ENCODE measurements at regions not wholly inside any gene's neighbourhood (a gene's known extent, or its start where the extent isn't known, plus 50 kb on each side); places are given as distances from the start of the nearest gene placed in this dataset.

- CTCF ChIA-PET = interaction anchor here (1.0 kb wide), 1 partner anchor 59 kb away, joined by 3 read pairs; no protein-coding TSS in a partner anchor
- POLR2A ChIA-PET = no interaction called here
- intact Hi-C loops (cut with micrococcal nuclease) = no loop called here
Measured at GRCh38 chr15:66848116-66848515, 146.1 kb downstream of the SMAD6 start.

More at GRCh38 chr15:66848116-66848515, 146.1 kb downstream of the SMAD6 start:
- no peak overlapping the region for H3K9ac ChIP-seq (ENCODE audit: low read length)
- peaks cover 21 to 22% of the 10 kb centered on the region in 2 experiments for H3K4me1 ChIP-seq (ENCODE audit: control insufficient read depth in 1 of 2, insufficient read depth in 2 of 2, low read length in 2 of 2)
- no peak overlapping the region for H3K4me2 ChIP-seq (ENCODE audit: low read length)
- H3K4me3 ChIP-seq (replicated peaks in 1 of 2; ENCODE audit: low read depth in 1 of 2, low read length in 2 of 2) = no peak overlapping the region
- no peak overlapping the region for H3K27ac ChIP-seq (ENCODE audit: low read depth, low read length)
- H3K79me2 ChIP-seq (ENCODE audit: insufficient read depth, low read length) = no peaks in the 10 kb centered on the region
- H2AFZ ChIP-seq (ENCODE audit: low read depth, low read length, poor library complexity, severe bottlenecking) = no peak overlapping the region
- ATAC-seq (no peak), DNase-seq (ENCODE audit: low read depth, low spot score) (no peak)
- H3K27me3 ChIP-seq (ENCODE audit: insufficient read depth, low read length) = no peaks in the 10 kb centered on the region
- no peaks in the 10 kb centered on the region for H3K9me3 ChIP-seq (ENCODE audit: control insufficient read depth in 1 of 2, insufficient read depth in 1 of 2, low read depth in 1 of 2, low read length in 2 of 2)
- TF ChIP-seq ZBTB33 (IDR thresholded peaks at IDR 0.05; ENCODE audit: extremely low read depth, insufficient replicate concordance, low read length) (no peak), ELF1 (IDR thresholded peaks at IDR 0.05; ENCODE audit: borderline replicate concordance, low read depth) (no peak), REST (IDR thresholded peaks at IDR 0.05; ENCODE audit: low read depth) (no peak), CEBPB (IDR thresholded peaks at IDR 0.05; ENCODE audit: low read depth) (no peak), SRF (IDR thresholded peaks at IDR 0.05; ENCODE audit: low read depth) (no peak), ZFX (IDR thresholded peaks at IDR 0.05) (no peak), CTCF (IDR thresholded peaks at IDR 0.05 in 2 of 3, conservative IDR thresholded peaks at IDR 0.05 in 1 of 3; ENCODE audit: borderline replicate concordance in 1 of 3, insufficient read depth in 1 of 3, low read depth in 2 of 3, low read length in 2 of 3) (no peak), TCF7L2 (IDR thresholded peaks at IDR 0.05; ENCODE audit: borderline replicate concordance, extremely low read depth, insufficient read depth, insufficient read length) (no peak), POLR2AphosphoS5 (IDR thresholded peaks at IDR 0.05; ENCODE audit: low read depth, low read length) (no peak), ATF3 (IDR thresholded peaks at IDR 0.05) (no peak), SP1 (IDR thresholded peaks at IDR 0.05; ENCODE audit: low read depth) (no peak), RAD21 (IDR thresholded peaks at IDR 0.05; ENCODE audit: low read depth) (no peak), SIN3A (IDR thresholded peaks at IDR 0.05; ENCODE audit: low read depth) (no peak), CBX3 (IDR thresholded peaks at IDR 0.05; ENCODE audit: low read depth) (no peak), EZH2phosphoT487 (IDR thresholded peaks at IDR 0.05; ENCODE audit: borderline replicate concordance) (no peak), EGR1 (IDR thresholded peaks at IDR 0.05; ENCODE audit: low read depth) (no peak)
- TF ChIP-seq, protein P1, sequence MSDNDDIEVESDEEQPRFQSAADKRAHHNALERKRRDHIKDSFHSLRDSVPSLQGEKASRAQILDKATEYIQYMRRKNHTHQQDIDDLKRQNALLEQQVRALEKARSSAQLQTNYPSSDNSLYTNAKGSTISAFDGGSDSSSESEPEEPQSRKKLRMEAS (IDR thresholded peaks at IDR 0.05) = no peak
- RAD21 ChIA-PET (ENCODE audit: low non-redundant PET in 1 of 2, low total read pairs in 2 of 2, uncharacterized antibody in 2 of 2, unreplicated experiment in 2 of 2) = interaction anchor here in 1 of 2 experiments (0.6 kb wide), 1 partner anchor 203 kb away, joined by 5 read pairs; no protein-coding TSS in a partner anchor
- BruUV-seq (replicated peaks) = no TSS peak
- H3K9me2 ChIP-seq (ENCODE audit: insufficient read depth) = no peaks in the 10 kb centered on the region
- no peaks in the 10 kb centered on the region for H3K36me3 ChIP-seq (ENCODE audit: control insufficient read depth in 1 of 2, insufficient read depth in 2 of 2, low read length in 2 of 2)
- H4K20me1 ChIP-seq (ENCODE audit: insufficient read depth) = no peaks in the 10 kb centered on the region
